OCI-LY7 (cell line): ENCODE measurements at regions not wholly inside any gene's neighbourhood (a gene's known extent, or its start where the extent isn't known, plus 50 kb on each side); places are given as distances from the start of the nearest gene placed in this dataset.

Source experiments
- EZH2phosphoT487 ChIP-seq: fragments of 200-600 bp; sonication (generic); IDR thresholded peaks from 2 replicates; pipeline ENCODE4 v1.6.1; 2018; ENCODE audit warnings: low read depth, borderline replicate concordance, mild to moderate bottlenecking, mixed run types, antibody characterized with exemption, low read length, moderate library complexity, mixed read lengths
- TF ChIP-seq, protein P1 (sequence below): fragments of 200-600 bp; sonication (generic); conservative IDR thresholded peaks from 2 replicates; pipeline ENCODE4 v1.5.1; 2014; ENCODE audit warnings: mild to moderate bottlenecking, antibody characterized with exemption, low read length, moderate library complexity, mixed read lengths

DNA sequence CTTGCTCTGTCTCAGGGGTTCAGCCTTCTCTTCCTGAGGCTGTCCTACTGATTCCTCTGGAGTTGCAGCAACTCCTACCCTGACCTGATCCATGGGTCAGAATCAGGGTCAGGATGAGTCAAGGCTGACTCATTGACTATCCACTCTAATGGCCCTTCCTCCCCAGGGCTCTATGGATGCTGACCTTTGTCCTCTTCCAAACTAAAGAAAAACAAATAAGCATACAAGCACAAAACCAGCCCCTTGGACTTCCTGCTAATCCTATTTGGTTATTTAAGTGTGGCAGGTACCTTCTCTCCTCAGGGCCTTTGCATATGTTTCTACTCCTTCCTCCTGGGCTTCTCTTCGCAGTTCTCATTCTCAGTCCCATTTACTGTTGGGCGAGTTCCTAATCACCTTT lies 204.5 kb upstream of the NAV2 start:
- TF ChIP-seq, protein P1, sequence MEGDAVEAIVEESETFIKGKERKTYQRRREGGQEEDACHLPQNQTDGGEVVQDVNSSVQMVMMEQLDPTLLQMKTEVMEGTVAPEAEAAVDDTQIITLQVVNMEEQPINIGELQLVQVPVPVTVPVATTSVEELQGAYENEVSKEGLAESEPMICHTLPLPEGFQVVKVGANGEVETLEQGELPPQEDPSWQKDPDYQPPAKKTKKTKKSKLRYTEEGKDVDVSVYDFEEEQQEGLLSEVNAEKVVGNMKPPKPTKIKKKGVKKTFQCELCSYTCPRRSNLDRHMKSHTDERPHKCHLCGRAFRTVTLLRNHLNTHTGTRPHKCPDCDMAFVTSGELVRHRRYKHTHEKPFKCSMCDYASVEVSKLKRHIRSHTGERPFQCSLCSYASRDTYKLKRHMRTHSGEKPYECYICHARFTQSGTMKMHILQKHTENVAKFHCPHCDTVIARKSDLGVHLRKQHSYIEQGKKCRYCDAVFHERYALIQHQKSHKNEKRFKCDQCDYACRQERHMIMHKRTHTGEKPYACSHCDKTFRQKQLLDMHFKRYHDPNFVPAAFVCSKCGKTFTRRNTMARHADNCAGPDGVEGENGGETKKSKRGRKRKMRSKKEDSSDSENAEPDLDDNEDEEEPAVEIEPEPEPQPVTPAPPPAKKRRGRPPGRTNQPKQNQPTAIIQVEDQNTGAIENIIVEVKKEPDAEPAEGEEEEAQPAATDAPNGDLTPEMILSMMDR, result no peak
- no peak for TF ChIP-seq EZH2phosphoT487
